H54 (cell line): ENCODE measurements at regions not wholly inside any gene's neighbourhood (a gene's known extent, or its start where the extent isn't known, plus 50 kb on each side); places are given as distances from the start of the nearest gene placed in this dataset.
"Not testable (repeated sequence)": the region's sequence is repeated elsewhere in the genome, so short reads cannot be mapped to it uniquely, and the experiment has no call there.

Experiments used
- DNase-seq: peaks from one replicate; pipeline ENCODE4 v3.0.0; 2011; ENCODE audit warnings: low spot score, mixed read lengths; ENCODE audit not compliant: insufficient read length
- FAIRE-seq: peaks from 3 replicates; lab custom pipeline; 2011; peaks lifted over from hg19 to GRCh38; lab: Jason Lieb, UNC
- POLR2A ChIP-seq: IDR thresholded peaks from 2 replicates; pipeline ENCODE4 v1.6.1; 2011; ENCODE audit warnings: low read depth, mild to moderate bottlenecking, low read length

DNA sequence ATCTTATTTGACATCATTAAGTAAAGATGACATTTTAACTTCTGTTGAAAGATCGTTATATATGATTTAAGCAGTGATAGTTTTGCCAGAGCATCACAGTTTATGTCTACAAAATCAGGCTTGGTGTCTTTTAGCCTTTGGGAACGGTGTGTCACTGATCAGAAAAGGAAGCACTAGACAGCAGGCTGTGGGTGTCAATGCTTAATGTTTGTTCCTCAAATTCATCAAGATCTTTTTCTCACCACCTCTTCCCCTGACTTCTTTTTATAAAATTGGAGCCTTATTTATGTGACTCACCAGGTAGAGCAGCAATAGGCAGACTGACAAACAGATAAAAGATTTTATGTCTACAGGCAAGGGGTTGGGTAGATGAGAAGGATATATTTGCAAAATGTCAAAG, 1558.5 kb downstream of the EFNB2 start:
- FAIRE-seq: peak; percentile 38

DNA sequence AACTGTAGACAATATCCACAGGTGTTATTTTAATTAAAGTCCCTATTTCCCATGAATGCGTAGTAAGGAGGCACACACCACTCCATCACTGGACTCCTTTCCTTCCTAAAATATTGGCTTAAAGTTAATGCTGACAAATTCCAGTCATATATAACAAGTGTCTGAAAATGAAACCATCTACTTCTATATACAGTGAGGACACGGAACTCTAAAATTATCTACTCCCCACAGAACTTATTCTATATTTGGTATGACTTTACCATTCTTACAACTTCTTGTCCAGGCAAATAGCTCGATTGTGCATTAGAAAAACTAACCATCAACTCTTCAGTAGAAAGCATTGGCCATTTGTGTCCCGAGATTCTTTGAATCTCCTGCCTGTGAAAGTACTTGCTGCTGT, 1560.2 kb downstream of the EFNB2 start:
- FAIRE-seq: no peak
- DNase-seq: no peak

More for the DNA sequence above, 1558.5 kb downstream of the EFNB2 start:
- DNase-seq: no peak
- no peak for TF ChIP-seq POLR2A

DNA sequence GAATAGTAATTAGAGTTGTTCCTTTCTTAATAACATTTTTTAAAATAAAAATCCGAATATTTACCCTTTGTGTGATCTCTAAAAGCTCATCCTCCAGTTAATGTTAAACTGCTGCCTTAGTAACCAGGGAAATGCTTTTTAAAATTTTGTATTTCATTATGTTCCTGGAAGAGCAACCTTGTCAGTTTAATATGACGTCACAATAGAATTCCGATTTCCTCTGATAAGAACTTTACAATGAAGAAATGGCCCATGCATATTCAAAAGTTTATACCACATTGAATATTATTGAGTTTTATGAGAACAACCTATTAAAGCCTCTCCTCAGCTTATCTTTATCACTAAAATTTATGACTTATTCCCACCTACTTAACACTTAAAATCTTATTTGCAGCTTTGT, 1566.6 kb downstream of the EFNB2 start:
- FAIRE-seq (no peak), DNase-seq (no peak)
- TF ChIP-seq POLR2A: no peak

More for the DNA sequence above, 1560.2 kb downstream of the EFNB2 start:
- no peak for TF ChIP-seq POLR2A

DNA sequence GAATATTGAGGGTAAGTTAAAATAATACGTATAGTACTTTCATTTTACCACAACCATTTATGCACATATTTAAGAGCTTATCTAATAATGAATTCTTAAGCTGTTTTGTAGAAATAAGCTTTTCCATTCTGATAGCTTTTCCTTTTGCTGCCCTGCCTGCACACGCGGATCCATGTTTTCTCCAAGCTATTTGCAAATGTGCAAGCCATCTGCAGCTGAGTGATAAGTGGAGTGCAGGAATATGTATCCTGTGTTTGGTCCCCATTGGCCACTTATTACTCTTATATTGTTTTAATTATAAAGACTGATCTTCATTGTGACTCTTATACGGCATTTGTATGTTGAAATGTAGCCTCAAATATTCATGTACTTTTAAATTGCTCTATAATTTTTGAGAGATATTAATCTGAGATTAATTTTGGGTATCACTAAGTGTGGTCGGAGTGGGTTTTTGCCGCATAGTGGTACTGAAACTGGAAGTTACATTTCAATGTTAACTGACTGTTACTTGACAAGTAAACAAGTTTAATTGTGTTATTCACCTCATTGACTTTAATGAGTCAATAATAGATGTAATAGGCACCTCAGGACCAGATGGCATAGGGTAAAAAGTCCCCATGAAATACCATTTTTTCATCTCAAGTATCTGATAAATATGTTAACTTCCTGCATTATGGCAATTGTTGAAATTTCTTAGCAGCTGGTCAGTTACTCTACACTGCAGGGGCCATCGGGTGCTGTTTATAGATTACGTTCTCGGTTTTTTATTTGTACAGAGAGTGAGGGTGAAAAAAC, 1567.4 kb downstream of the EFNB2 start:
- FAIRE-seq (peak; percentile 48), DNase-seq (no peak)
- no peak for TF ChIP-seq POLR2A

DNA sequence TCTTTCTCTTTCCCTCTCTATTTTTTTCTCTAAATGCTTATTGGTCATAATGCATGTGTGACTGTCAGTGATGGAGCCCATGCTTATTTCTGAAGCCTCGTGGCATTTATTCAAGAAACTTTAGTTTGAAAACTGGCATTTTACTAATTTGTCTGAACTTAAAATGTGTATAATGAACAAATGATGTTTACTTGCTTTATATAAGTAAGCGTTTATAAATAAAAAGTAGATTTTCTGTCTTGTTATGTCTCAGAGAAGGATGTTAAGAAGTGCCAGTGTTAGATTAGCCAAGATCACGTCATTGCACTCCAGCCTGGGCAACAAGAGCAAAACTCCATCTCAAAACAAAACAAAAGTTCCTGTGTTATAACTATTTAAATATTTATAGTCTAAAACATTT, 1568.1 kb downstream of the EFNB2 start:
- TF ChIP-seq POLR2A: no peak
- DNase-seq: no peak
- no peak for FAIRE-seq

DNA sequence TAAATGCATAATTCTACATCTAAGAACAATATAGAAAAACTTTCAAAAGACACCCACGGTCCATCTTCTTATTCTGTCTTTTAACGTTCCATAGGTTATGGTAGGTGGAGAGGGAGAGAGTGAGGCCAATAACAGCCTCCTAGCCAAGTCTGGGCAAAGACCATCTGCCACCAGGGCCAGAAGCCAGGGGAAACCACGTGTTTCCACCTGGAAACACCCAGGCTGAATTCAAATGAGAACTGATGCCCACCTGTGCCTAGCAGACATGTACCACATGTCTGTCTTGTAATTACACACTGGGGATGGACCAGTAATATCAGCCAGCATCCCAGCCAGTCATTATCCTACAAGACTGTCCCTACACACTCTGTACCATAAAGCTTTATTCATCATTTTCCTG, 1573.1 kb downstream of the EFNB2 start:
- no peak for TF ChIP-seq POLR2A
- no peak for FAIRE-seq

DNA sequence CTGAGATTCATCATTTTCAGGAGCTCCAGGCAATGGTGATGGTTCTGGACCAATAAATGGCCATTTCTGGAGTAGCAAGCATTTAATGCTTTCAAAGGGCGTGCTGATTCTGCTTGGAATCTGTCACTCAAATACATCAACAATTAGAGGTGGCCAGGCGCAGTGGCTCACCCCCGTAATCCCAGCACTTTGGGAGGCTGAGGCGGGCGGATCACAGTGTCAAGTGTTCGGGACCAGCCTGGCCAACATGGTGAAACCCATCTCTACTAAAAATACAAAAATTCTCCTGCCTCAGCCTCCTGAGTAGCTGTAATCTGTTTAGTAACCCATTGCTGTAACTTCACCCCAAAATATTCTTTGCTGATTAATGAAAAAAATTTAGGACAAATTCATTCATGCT, 1574.2 kb downstream of the EFNB2 start:
- DNase-seq (no peak), FAIRE-seq (no peak)
- TF ChIP-seq POLR2A: no peak

More for the DNA sequence above, 1573.1 kb downstream of the EFNB2 start:
- DNase-seq: no peak

DNA sequence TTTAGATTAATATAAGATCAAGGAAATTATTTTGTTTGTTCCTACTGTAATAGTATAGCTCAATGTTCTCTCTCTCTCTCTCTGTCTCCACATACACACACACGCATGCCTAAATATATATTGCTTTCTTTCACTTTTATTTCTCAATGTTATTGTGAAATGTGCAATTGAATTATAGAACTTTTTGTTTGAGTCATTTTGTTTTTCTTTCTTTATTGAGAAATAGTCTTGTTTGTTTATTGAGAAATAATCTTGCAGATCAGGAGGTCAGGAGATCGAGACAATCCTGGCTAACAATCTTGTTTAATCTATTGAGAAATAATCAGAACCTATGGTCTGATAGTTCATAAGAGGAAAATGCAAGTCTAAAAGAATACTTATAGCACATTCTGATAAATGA, 1581.3 kb downstream of the EFNB2 start:
- TF ChIP-seq POLR2A: no peak
- FAIRE-seq (no peak), DNase-seq (no peak)

DNA sequence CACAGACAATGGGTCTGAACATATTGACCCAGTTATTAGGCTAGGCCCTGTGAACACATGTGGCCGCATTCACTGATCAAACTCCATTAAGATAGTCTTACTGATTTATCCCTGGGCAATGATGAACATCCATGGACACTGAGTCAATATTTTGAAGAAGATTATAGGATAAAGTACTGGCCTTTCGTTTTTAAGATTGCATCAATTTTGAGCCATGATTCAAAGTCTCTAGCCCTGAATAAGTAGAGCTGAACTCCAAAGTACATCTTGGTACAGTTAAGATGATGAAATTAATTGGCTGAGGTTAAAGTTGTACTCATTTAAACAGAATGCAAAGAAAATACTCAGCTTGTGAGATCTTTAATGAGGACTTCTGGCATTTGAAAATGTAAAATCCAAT, 1581.9 kb downstream of the EFNB2 start:
- FAIRE-seq: no peak
- DNase-seq: no peak
- no peak for TF ChIP-seq POLR2A

DNA sequence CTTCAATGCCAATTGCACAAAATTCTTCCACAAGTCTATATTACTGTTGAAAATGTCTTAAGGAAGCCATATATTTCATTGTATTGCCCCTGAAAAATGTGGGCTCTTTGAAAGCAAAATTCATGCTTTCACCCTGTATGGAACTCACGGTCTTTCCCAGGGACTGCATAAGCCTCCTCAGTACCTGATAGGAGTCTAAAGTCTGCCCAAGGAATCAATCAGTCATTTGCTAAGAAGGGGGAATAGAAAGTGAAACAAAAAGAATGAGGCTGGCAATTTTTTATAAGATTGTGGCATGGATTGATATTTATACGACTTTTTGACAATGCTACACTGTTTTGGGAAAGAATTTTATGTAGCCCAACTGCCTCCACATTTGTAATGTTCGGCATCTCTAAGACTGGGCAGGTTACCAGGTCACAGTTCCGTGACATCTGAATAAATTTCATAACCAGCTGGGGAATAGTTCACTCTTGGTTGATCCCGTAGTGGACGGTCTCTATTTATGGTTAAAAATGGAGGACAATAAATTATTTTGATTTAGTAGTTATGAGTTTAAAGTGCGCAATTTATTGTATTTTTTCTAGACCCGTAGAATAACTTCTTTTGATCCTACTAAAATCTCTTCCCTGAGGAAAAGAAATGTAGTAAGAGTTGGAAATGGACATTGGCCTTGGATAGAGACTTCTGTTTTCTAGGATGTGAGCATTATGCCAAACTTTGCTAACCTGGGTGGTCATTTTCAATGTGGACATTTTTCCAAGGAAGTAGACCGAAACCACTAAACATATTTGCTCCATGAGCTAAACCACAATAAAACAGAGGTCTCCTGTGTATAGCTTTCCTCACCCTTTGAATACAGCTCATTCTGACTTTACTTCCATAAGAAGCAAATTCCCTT, 1585.4 kb downstream of the EFNB2 start:
- TF ChIP-seq POLR2A: no peak
- FAIRE-seq (peak; percentile 79), DNase-seq (no peak)

DNA sequence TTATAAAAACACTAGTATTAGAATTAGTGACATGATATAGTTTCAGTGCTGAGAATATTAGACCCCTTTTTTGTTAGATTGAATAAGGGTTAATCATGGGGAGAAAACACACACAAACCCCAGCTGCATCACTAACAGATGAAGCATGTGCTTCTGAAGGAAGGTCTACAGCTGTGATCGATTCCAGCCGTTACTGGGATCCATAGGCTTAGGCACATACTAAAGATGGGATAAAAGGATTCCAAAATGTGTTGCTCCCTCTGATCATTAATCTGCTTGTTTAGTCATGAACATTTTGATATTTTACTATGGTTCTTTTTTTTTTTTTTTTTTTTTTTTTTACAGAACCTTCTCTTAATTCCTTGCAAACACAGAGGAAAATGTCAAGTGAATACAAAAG, 1591.3 kb downstream of the EFNB2 start:
- DNase-seq (no peak), FAIRE-seq (peak; percentile 30)
- TF ChIP-seq POLR2A: no peak

DNA sequence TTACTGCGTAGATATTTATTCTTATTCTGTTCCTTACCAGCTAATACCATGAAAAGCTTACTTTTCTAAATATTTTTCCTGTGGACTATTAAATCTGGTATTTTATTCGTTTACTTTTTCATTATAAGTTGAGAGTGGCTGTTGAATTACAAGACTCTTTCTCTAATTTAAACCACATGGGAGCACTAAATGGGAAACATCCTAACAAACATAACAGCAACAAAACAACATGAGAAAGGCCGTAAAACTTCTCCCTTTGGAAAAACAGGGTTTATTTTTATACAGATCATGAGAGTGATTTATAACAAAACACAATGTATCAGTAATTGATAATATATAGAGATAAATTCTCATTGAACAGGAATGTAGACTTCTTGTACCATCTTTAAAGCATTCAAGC, 1592.1 kb downstream of the EFNB2 start:
- no peak for FAIRE-seq
- no peak for TF ChIP-seq POLR2A

DNA sequence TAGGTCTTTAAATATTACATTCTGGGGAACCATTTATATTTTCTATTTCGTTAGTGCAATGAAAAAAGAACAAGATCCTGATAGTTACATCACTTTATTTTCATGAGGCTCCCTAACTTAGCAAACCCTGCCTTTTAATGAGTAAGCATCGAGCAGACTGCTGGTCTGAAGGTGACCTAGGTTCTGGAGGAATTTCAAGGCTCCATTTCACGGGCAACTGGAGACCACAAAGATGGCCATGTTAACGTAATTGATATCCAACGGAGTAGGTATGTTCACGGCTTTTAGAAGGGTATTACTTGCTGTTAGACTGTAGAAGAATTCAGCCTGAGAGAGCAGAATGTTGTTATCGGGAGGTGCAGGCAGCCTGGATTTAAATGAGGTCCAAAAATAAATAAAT, 1597.6 kb downstream of the EFNB2 start:
- DNase-seq: no peak
- peak; percentile 74 for FAIRE-seq
- TF ChIP-seq POLR2A: no peak

More for the DNA sequence above, 1592.1 kb downstream of the EFNB2 start:
- no peak for DNase-seq

DNA sequence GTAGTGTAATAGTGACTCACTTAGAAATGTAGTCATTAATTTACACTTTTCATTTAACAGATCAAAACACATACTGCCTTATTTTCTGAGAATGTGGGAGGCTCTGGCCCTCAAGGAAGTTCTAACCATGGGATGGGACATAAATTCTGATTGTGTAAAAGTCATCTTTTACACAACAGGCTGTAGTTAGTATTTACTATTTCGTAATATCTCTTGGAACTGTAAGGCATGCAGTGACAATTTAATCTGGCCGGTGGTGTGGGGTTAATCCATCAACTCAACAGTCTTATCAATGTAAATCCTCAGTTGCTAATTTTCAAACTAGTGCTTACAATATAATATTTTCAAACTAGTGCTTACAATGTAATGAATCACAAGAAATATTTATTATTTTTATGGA, 1599.2 kb downstream of the EFNB2 start:
- DNase-seq (no peak), FAIRE-seq (no peak)
- TF ChIP-seq POLR2A: no peak

DNA sequence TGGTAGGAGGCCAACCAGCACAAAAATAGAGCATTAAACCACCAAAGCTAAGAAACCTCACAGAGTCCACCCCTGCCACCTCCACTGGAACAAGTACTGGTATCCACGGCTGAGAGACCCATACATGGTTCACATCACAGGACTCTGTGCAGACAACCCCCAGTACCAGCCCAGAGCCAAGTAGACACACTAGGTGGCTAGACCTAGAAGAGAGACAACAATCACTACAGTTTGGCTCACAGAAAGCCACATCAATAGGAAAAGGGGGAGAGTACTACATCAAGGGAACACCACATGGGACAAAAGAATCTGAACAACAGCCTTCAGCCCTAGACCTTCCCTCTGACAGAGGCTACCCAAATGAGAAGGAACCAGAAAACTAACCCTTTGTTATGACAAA, 1614.9 kb downstream of the EFNB2 start:
- not testable (repeated sequence) for DNase-seq, FAIRE-seq
